DND-41 (cell line): ENCODE measurements at regions not wholly inside any gene's neighbourhood (a gene's known extent, or its start where the extent isn't known, plus 50 kb on each side); places are given as distances from the start of the nearest gene placed in this dataset.
"Not testable (repeated sequence)": the region's sequence is repeated elsewhere in the genome, so short reads cannot be mapped to it uniquely, and the experiment has no call there.

Experiments used
- CTCF ChIP-seq: IDR thresholded peaks from 2 replicates; pipeline ENCODE4 v1.5.1; 2012; ENCODE audit warnings: borderline replicate concordance, low read length, moderate library complexity, mild to moderate bottlenecking; ENCODE audit not compliant: poor library complexity, severe bottlenecking; ENCODE audit errors: extremely low read depth
- EZH2 ChIP-seq: IDR thresholded peaks from 3 replicates; pipeline ENCODE4 v1.6.1; 2012; ENCODE audit warnings: borderline replicate concordance, low read depth, mild to moderate bottlenecking, moderate library complexity, low read length, inconsistent platforms; ENCODE audit not compliant: severe bottlenecking

- TF ChIP-seq EZH2, CTCF: not testable (repeated sequence)
Observed at GRCh38 chrX:90737555-90737954, 697.1 kb upstream of the PABPC5 start.
